ENCODE measurements at regions not wholly inside any gene's neighbourhood (a gene's known extent, or its start where the extent isn't known, plus 50 kb on each side); places are given as distances from the start of the nearest gene placed in this dataset.

DNA sequence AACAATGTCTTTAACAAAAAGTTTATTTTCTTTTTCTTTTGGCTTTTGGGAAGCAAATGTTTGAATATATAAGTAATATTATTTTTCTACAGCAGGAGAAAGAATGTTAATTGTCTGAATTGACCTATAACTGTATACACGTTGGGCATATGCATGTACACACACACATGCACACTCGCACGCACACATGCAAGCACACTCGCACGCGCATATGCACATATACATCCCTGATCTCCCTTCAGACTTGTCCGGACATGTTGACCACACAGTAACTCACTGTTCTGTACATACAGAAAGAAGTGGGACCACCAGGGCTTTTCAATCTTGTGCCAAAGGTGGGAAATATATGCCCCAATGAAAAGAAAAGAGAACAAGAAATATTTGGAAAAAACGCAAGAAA is 245.1 kb upstream of the APCDD1 start:
- H3K4me1 Mint-ChIP-seq, result peaks cover 14% of the 10 kb centered on the region
- H3K4me3 Mint-ChIP-seq, result no peak overlapping the region
- H3K27me3 Mint-ChIP-seq (ENCODE audit: low read depth), result peaks cover 9% of the 10 kb centered on the region
- H3K9me3 Mint-ChIP-seq, result no peaks in the 10 kb centered on the region
- TF ChIP-seq, protein P1, sequence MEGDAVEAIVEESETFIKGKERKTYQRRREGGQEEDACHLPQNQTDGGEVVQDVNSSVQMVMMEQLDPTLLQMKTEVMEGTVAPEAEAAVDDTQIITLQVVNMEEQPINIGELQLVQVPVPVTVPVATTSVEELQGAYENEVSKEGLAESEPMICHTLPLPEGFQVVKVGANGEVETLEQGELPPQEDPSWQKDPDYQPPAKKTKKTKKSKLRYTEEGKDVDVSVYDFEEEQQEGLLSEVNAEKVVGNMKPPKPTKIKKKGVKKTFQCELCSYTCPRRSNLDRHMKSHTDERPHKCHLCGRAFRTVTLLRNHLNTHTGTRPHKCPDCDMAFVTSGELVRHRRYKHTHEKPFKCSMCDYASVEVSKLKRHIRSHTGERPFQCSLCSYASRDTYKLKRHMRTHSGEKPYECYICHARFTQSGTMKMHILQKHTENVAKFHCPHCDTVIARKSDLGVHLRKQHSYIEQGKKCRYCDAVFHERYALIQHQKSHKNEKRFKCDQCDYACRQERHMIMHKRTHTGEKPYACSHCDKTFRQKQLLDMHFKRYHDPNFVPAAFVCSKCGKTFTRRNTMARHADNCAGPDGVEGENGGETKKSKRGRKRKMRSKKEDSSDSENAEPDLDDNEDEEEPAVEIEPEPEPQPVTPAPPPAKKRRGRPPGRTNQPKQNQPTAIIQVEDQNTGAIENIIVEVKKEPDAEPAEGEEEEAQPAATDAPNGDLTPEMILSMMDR (IDR thresholded peaks at IDR 0.05; ENCODE audit: unreplicated experiment in 3 of 3), result no peak
- H3K27ac Mint-ChIP-seq, result peak overlapping the region in 1 of 3 experiments; percentile 21
- no peaks in the 10 kb centered on the region for H3K36me3 Mint-ChIP-seq (ENCODE audit: low read depth)

DNA sequence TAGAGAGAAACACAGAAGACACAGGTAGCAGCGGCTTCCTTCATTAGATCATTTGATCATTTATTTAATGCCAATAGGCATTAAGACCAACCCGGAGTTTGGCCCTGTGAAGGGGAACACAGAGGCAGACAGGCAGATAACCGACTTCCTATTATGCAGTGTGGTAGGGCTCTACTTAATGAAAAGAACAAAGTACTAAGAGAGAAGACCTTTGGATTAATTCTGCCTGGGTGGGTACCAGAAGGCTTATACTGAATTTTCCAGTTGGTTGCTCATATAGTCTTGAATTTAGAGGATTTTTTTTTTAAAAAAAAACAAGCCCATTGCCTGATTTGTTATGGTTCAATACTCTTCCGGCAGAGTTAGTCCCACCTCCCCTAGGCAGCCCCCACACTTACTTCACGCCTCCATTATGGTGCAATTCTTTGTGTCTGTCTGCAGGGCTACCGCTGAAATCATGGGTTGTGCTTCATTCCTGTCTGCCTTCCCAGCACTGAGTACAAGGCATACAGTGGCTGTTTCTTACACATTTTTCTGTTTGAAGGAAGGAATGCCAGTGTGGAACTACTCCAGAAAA is 244.3 kb upstream of the APCDD1 start:
- TF ChIP-seq, protein P1 (IDR thresholded peaks at IDR 0.05; ENCODE audit: unreplicated experiment in 3 of 3), result no peak
- Mint-ChIP-seq H3K4me3 (no peak overlapping the region), H3K4me1 (peaks cover 13% of the 10 kb centered on the region), H3K27ac (peak overlapping the region; percentile 20 to 85 (median 21)), H3K36me3 (ENCODE audit: low read depth) (no peaks in the 10 kb centered on the region), H3K27me3 (ENCODE audit: low read depth) (peaks cover 8% of the 10 kb centered on the region), H3K9me3 (no peaks in the 10 kb centered on the region)

DNA sequence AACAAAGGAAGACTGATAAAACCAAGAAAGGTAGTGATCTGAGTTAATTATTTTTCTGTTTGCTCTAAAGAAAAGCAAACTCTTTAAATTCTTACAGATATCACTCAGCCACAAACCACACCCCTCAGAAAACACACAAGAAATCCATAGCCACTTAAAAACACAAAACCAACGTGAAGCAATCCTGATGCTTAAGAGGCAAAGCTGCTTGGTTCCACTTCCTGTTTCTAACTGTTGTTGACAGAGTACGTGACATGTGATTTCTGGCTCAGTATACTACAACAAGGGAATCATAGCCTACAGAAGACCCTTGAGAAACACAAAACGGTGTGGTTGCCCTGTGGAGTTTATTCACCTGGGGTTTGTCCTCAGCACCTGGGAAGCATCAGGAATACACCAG is 240.9 kb upstream of the APCDD1 start:
- H3K36me3 Mint-ChIP-seq (ENCODE audit: low read depth), result no peaks in the 10 kb centered on the region
- TF ChIP-seq, protein P1 (IDR thresholded peaks at IDR 0.05; ENCODE audit: unreplicated experiment in 3 of 3), result no peak
- peaks cover 12% of the 10 kb centered on the region for H3K9me3 Mint-ChIP-seq
- H3K27ac Mint-ChIP-seq, result no peak overlapping the region
- H3K27me3 Mint-ChIP-seq (ENCODE audit: low read depth), result no peaks in the 10 kb centered on the region
- H3K4me3 Mint-ChIP-seq, result no peak overlapping the region
- no peaks in the 10 kb centered on the region for H3K4me1 Mint-ChIP-seq

DNA sequence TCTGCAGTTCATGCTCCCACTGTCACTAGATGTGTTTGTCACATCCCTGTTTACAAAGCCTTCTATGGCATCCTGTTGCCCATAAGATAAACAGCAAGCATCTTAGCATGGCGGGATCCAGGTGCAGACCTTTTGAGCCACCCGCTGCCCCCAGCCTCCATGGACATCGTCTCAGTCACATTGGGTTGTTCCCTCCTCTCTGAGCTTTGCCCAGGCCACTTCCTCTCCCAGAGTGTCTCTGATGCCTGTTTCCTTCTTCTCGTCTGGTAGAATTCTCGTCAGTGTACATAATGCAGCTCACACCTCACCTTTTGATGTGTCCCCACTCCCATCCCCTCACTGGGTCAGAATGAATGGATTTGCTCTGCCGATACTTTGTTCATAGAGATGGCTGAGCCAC is 239.0 kb upstream of the APCDD1 start:
- no peaks in the 10 kb centered on the region for H3K4me1 Mint-ChIP-seq
- peaks cover 21% of the 10 kb centered on the region for H3K9me3 Mint-ChIP-seq
- H3K4me3 Mint-ChIP-seq, result no peak overlapping the region
- no peak overlapping the region for H3K27ac Mint-ChIP-seq
- TF ChIP-seq, protein P1 (IDR thresholded peaks at IDR 0.05; ENCODE audit: unreplicated experiment in 3 of 3), result no peak
- H3K36me3 Mint-ChIP-seq (ENCODE audit: low read depth), result no peaks in the 10 kb centered on the region
- no peaks in the 10 kb centered on the region for H3K27me3 Mint-ChIP-seq (ENCODE audit: low read depth)

DNA sequence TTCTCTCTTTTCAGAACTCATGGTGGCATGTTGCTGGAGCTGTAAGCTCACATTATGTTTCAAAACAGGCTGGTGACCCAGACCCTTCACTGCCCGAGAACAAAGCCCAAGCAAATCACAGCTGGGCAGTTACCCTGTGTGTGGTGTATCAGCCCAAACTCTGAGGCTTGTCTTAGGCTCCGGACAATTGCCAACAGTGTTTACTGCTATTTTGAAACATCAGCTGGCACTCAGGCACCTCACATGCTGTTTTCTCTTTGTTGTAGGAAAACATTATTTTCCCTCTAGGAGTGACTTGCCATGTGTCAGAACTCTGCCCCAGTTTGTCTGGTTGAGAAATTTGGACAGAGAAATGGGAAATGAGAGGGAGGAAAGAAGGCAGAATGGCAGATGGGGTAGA is 237.6 kb upstream of the APCDD1 start:
- Mint-ChIP-seq H3K27ac (no peak overlapping the region), H3K36me3 (ENCODE audit: low read depth) (no peaks in the 10 kb centered on the region), H3K4me1 (no peaks in the 10 kb centered on the region), H3K9me3 (peaks cover 31% of the 10 kb centered on the region), H3K27me3 (ENCODE audit: low read depth) (no peaks in the 10 kb centered on the region), H3K4me3 (no peak overlapping the region)
- TF ChIP-seq, protein P1 (IDR thresholded peaks at IDR 0.05; ENCODE audit: unreplicated experiment in 3 of 3), result no peak

DNA sequence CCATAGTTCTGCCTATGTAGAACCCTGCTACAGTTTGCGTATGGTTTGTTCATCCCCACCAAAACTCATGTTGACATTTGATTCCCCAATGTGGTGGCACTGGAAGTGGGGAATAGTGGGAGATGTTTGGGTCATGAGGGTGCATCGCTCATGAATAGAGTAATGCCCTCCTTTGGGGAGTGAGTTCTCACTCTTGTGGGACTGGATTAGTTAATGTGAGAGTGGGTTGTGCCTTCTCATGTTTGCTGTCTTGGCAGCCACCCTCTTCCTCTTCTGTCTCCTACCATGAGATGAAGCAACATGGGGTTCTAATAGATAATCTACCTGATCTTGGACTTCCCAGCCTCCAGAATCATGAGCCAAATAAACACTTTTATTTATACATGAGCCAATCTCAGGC is 237.2 kb upstream of the APCDD1 start:
- H3K4me1 Mint-ChIP-seq, result no peaks in the 10 kb centered on the region
- no peaks in the 10 kb centered on the region for H3K36me3 Mint-ChIP-seq (ENCODE audit: low read depth)
- no peak overlapping the region for H3K27ac Mint-ChIP-seq
- H3K27me3 Mint-ChIP-seq (ENCODE audit: low read depth), result no peaks in the 10 kb centered on the region
- H3K9me3 Mint-ChIP-seq, result peaks cover 32% of the 10 kb centered on the region
- TF ChIP-seq, protein P1 (IDR thresholded peaks at IDR 0.05; ENCODE audit: unreplicated experiment in 3 of 3), result no peak
- no peak overlapping the region for H3K4me3 Mint-ChIP-seq

All from nephron (organoid).